GM23338 (cell line): ENCODE measurements at regions not wholly inside any gene's neighbourhood (a gene's known extent, or its start where the extent isn't known, plus 50 kb on each side); places are given as distances from the start of the nearest gene placed in this dataset.

Experiments used
- ATAC-seq: fragments of 200-7000 bp; cut with Tn5 transposase; 3 replicates; pipeline ENCODE4 v1.9.1; 2020
- DNase-seq: peaks from one replicate; pipeline ENCODE4 v3.0.0-alpha.2; 2015; ENCODE audit warnings: low spot score
- H2AFZ ChIP-seq: fragments of 200-600 bp; sonication (generic); 2 replicates; pipeline ENCODE4 v1.8.0; 2016; ENCODE audit warnings: antibody characterized with exemption, mild to moderate bottlenecking, moderate library complexity
- H3F3A ChIP-seq: fragments of 200-600 bp; sonication (generic); replicated peaks from 2 replicates; pipeline ENCODE4 v1.8.0; 2017; ENCODE audit warnings: antibody characterized with exemption, mixed run types, low read depth
- H3K27ac ChIP-seq: fragments of 200-600 bp; sonication (generic); 2 replicates; pipeline ENCODE4 v1.6.1; 2016; ENCODE audit warnings: low read depth
- H3K27me3 ChIP-seq: fragments of 200-600 bp; sonication (generic); 2 replicates; pipeline ENCODE4 v1.8.0; 2016; ENCODE audit warnings: mild to moderate bottlenecking, mixed run types, moderate library complexity; ENCODE audit not compliant: insufficient read depth
- H3K36me3 ChIP-seq: fragments of 200-600 bp; sonication (generic); 2 replicates; pipeline ENCODE4 v1.8.0; 2016; ENCODE audit warnings: mild to moderate bottlenecking; ENCODE audit not compliant: insufficient read depth
- H3K4me1 ChIP-seq: fragments of 200-600 bp; sonication (generic); 2 replicates; pipeline ENCODE4 v1.8.0; 2016; ENCODE audit warnings: mild to moderate bottlenecking, moderate library complexity; ENCODE audit not compliant: insufficient read depth
- H3K4me2 ChIP-seq: fragments of 200-600 bp; sonication (generic); 2 replicates; pipeline ENCODE4 v1.7.1; 2017; ENCODE audit warnings: mixed run types
- H3K4me3 ChIP-seq: fragments of 200-600 bp; sonication (generic); 2 replicates; pipeline ENCODE4 v1.6.1; 2016; ENCODE audit warnings: mixed run types
- H3K79me2 ChIP-seq: fragments of 200-600 bp; sonication (generic); replicated peaks from 2 replicates; pipeline ENCODE4 v1.8.0; 2017; ENCODE audit warnings: mild to moderate bottlenecking; ENCODE audit not compliant: insufficient read depth
- H3K9me2 ChIP-seq: fragments of 200-600 bp; sonication (generic); 2 replicates; pipeline ENCODE4 v1.8.0; 2017; ENCODE audit not compliant: insufficient read depth
- H4K20me1 ChIP-seq: fragments of 200-600 bp; sonication (generic); replicated peaks from 2 replicates; pipeline ENCODE4 v1.8.0; 2017; ENCODE audit warnings: mild to moderate bottlenecking; ENCODE audit not compliant: insufficient read depth
- H3K27ac Mint-ChIP-seq: 2 replicates; pipeline ENCODE4 v1.8.0; 2020; ENCODE audit warnings: inconsistent platforms, mild to moderate bottlenecking, moderate library complexity, mixed read lengths
- H3K27me3 Mint-ChIP-seq: 3 replicates; pipeline ENCODE4 v1.8.0; 2022; ENCODE audit warnings: low read depth, mild to moderate bottlenecking, moderate library complexity, mixed read lengths, inconsistent platforms; ENCODE audit not compliant: insufficient read depth, poor library complexity
- H3K36me3 Mint-ChIP-seq: 3 replicates; pipeline ENCODE4 v1.8.0; 2021; ENCODE audit warnings: low read depth, mild to moderate bottlenecking, inconsistent platforms, moderate library complexity, mixed read lengths
- H3K4me1 Mint-ChIP-seq: 3 replicates; pipeline ENCODE4 v1.8.0; 2020; ENCODE audit warnings: mild to moderate bottlenecking, inconsistent platforms, mixed read lengths
- H3K4me3 Mint-ChIP-seq: 3 replicates; pipeline ENCODE4 v1.8.0; 2021; ENCODE audit warnings: moderate library complexity, mild to moderate bottlenecking, inconsistent platforms, mixed read lengths
- H3K9me3 Mint-ChIP-seq: 3 replicates; pipeline ENCODE4 v1.8.0; 2020; ENCODE audit warnings: moderate library complexity, mild to moderate bottlenecking, inconsistent platforms, mixed read lengths
- CTCF ChIP-seq, 2 experiments: fragments of 200-600 bp in 1 of 2; sonication (generic) in 1 of 2; conservative IDR thresholded peaks; 2 replicates each; pipeline versions ENCODE4 v1.5.1 to v1.6.1; 2016 to 2017; ENCODE audit warnings: antibody characterized with exemption in 2 of 2, low read depth in 2 of 2, mild to moderate bottlenecking in 2 of 2, moderate library complexity in 1 of 2
- ETS1 ChIP-seq: IDR thresholded peaks from 2 replicates; pipeline ENCODE4 v1.6.1; 2016; ENCODE audit warnings: antibody characterized with exemption
- EZH2 ChIP-seq: fragments of 200-600 bp; sonication (generic); IDR thresholded peaks from one replicate; pipeline ENCODE4 v1.8.0; 2017; ENCODE audit warnings: antibody characterized with exemption, mild to moderate bottlenecking, low read depth; ENCODE audit not compliant: unreplicated experiment
- EZH2phosphoT487 ChIP-seq: fragments of 200-600 bp; sonication (generic); IDR thresholded peaks from one replicate; pipeline ENCODE4 v1.8.1; 2018; ENCODE audit warnings: antibody characterized with exemption; ENCODE audit not compliant: unreplicated experiment
- JUNB ChIP-seq: IDR thresholded peaks from one replicate; pipeline ENCODE4 v1.6.1; 2016; ENCODE audit warnings: antibody characterized with exemption; ENCODE audit not compliant: unreplicated experiment
- NANOG ChIP-seq: IDR thresholded peaks from 2 replicates; pipeline ENCODE4 v1.6.1; 2016; ENCODE audit warnings: antibody characterized with exemption, borderline replicate concordance
- POLR2AphosphoS5 ChIP-seq: IDR thresholded peaks from 2 replicates; pipeline ENCODE4 v1.6.1; 2016; ENCODE audit warnings: antibody characterized with exemption, low read depth
- STAT1 ChIP-seq: IDR thresholded peaks from one replicate; pipeline ENCODE4 v1.6.1; 2016; ENCODE audit warnings: antibody characterized with exemption; ENCODE audit not compliant: unreplicated experiment
- ZNF114 ChIP-seq: fragments of 250-450 bp; sonication (Bioruptor Pico); IDR thresholded peaks from 2 replicates; pipeline ENCODE4 v1.5.0; 2020; ENCODE audit warnings: mild to moderate bottlenecking, moderate library complexity
- ZNF331 ChIP-seq: fragments of 250-450 bp; sonication (Bioruptor Pico); IDR thresholded peaks from 2 replicates; pipeline ENCODE4 v1.5.0; 2020; ENCODE audit warnings: low read depth, mild to moderate bottlenecking, moderate library complexity
- ZNF462 ChIP-seq: fragments of 250-450 bp; sonication (Bioruptor Pico); IDR thresholded peaks from 2 replicates; pipeline ENCODE4 v1.5.0; 2020; ENCODE audit warnings: mild to moderate bottlenecking, moderate library complexity

- H4K20me1 ChIP-seq = no peaks in the 10 kb centered on the region
- no peaks in the 10 kb centered on the region for H3K36me3 ChIP-seq
- no peak overlapping the region for H3K4me3 Mint-ChIP-seq
- no peak overlapping the region for H3K4me2 ChIP-seq
- ATAC-seq (no peak), DNase-seq (no peak)
- H3F3A ChIP-seq = no peaks in the 10 kb centered on the region
- no peak overlapping the region for H3K4me3 ChIP-seq
- H3K27ac ChIP-seq = no peak overlapping the region
- H3K9me3 Mint-ChIP-seq = no peaks in the 10 kb centered on the region
- no peak overlapping the region for H2AFZ ChIP-seq
- no peak overlapping the region for H3K27ac Mint-ChIP-seq
- H3K36me3 Mint-ChIP-seq = no peaks in the 10 kb centered on the region; the same call in 2 of the 3 replicates
- no peak for TF ChIP-seq EZH2
- no peaks in the 10 kb centered on the region for H3K4me1 ChIP-seq
- no peaks in the 10 kb centered on the region for H3K9me2 ChIP-seq
- no peaks in the 10 kb centered on the region for H3K79me2 ChIP-seq
- H3K27me3 Mint-ChIP-seq = peaks cover 89% of the 10 kb centered on the region
- peaks cover 100% of the 10 kb centered on the region for H3K27me3 ChIP-seq
- H3K4me1 Mint-ChIP-seq = peaks cover 4% of the 10 kb centered on the region; the same call in 1 of the 3 replicates
These were observed 54.6 kb upstream of the TOP3B start for GRCh38 chr22:22037229-22037628.

GRCh38 chr22:22036588-22036987 is 54.0 kb upstream of the TOP3B start:
- no peak overlapping the region for H3K4me2 ChIP-seq
- no peaks in the 10 kb centered on the region for H4K20me1 ChIP-seq
- peaks cover 100% of the 10 kb centered on the region for H3K27me3 ChIP-seq
- Mint-ChIP-seq H3K4me1 (peaks cover 4% of the 10 kb centered on the region; the same call in 1 of the 3 replicates), H3K27ac (no peak overlapping the region), H3K27me3 (peaks cover 89% of the 10 kb centered on the region), H3K36me3 (no peaks in the 10 kb centered on the region; the same call in 2 of the 3 replicates), H3K9me3 (no peaks in the 10 kb centered on the region), H3K4me3 (no peak overlapping the region)
- no peaks in the 10 kb centered on the region for H3K79me2 ChIP-seq
- DNase-seq = no peak
- H2AFZ ChIP-seq = no peak overlapping the region
- H3K9me2 ChIP-seq = no peaks in the 10 kb centered on the region
- no peaks in the 10 kb centered on the region for H3K36me3 ChIP-seq
- no peak overlapping the region for H3K27ac ChIP-seq
- no peaks in the 10 kb centered on the region for H3F3A ChIP-seq
- H3K4me1 ChIP-seq = no peaks in the 10 kb centered on the region
- no peak overlapping the region for H3K4me3 ChIP-seq
- no peak for ATAC-seq
- TF ChIP-seq EZH2phosphoT487 = no peak
- no peak for TF ChIP-seq STAT1
- TF ChIP-seq NANOG = no peak
- TF ChIP-seq ZNF114 = no peak
- no peak for TF ChIP-seq ZNF331 (CRISPR knock-in tag)
- no peak for TF ChIP-seq JUNB
- TF ChIP-seq CTCF (conservative IDR thresholded peaks at IDR 0.05; ENCODE audit: low read depth in 2 of 2) = no peak
- no peak for TF ChIP-seq ZNF462
- no peak for TF ChIP-seq ETS1
- no peak for TF ChIP-seq EZH2
- TF ChIP-seq POLR2AphosphoS5 = no peak
